Inflammatory macrophage treated with lipopolysaccharide for 4 hours (primary cell): ENCODE measurements at regions not wholly inside any gene's neighbourhood (a gene's known extent, or its start where the extent isn't known, plus 50 kb on each side); places are given as distances from the start of the nearest gene placed in this dataset.
A peak's percentile ranks its signal among the peaks of the same experiment; 100 is the strongest.

Source experiments
- DNase-seq: peaks from one replicate; pipeline ENCODE4 v3.0.0-alpha.2; 2020

DNA sequence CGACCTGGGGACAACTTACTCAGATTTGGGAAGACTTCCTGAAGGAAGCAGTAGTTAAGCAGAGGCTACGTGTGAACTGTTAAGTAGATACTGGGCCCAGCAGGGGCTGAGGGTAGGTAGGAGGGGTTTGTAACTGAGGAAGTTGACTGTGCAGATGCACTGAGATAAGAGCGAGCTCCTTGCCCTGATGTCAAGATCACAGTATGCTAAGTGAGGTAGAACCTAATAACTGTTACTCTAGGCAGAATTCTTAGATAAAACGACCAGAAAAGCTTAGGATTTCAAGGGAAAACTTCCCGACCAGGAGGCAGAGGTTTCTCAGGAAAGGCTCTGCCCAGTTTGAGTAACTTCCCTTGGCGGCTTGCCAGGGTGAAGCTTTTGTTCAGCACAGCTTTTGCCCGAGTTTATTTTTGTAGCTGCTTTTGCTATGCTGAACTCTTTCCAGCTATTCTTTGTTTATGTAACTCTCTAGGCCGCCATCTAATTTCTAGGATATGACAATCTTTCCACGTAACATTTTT lies 632.1 kb downstream of the DIAPH3 start:
- peak; percentile 13 for DNase-seq

GRCh38 chr13:59532405-59532804 lies 631.3 kb downstream of the DIAPH3 start:
- DNase-seq: no peak

- no peak for DNase-seq
Observed at GRCh38 chr13:59533561-59534555, 629.9 kb downstream of the DIAPH3 start.

DNA sequence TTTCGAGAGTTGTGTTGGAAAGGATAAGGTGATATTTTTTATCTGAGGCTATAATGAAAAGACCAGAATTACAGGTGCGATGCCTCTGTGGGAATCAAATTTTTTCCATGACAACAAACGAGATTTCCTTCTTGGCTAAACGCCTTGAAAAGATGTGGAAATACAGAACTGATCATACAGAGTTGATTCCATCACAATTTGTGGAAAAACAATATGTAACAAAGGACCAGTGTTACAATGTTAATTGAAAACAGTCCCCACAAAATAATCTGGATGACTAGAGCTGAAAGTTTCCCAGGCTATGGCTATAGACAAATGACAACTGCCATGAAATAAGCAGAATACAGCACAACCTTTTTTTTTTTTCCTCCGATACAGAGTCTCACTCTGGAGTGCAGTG lies 628.9 kb downstream of the DIAPH3 start:
- no peak for DNase-seq

DNA sequence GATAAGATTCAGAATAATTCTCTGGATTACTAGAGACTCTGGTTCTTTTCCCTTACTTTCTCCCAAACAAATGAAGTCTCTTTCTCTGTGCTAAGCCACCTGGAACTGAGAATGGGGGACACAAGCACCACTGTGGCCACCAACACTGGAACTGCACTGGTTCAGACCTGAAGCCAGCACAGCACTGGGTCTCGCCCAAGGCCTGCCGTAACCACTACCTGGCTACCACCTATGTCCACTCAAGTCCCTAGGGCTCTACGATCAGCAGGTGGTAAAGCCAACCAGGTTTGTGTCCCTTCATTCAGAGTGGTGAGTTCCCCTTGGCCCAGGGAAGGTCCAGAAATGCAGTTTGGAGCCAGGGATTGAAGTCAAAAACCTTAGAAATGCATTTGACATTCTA lies 626.2 kb downstream of the DIAPH3 start:
- DNase-seq: no peak

DNA sequence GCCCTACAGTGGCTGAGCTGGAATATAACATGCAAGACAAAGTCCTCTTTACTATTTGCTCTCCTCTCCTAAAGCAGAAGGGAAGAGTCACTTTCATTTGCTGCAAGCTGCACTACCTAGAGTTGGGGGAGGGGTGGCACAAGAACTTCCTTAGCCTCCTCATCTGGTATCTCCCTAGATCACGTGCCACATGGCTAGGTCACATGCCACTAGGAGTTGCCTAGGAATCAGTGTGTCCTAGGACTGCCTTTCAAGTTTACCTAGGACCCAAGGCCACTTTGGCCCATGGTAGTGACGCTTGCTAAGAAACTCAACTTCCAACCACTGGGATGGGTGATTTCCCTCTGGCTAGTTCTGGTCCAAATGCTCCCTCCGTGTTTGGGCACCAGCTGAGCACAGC lies 625.2 kb downstream of the DIAPH3 start:
- no peak for DNase-seq

- no peak for DNase-seq
Observed at GRCh38 chr13:59542303-59542702, 621.4 kb downstream of the DIAPH3 start.

GRCh38 chr13:59543418-59543817 lies 620.3 kb downstream of the DIAPH3 start:
- DNase-seq: no peak

- no peak for DNase-seq
Observed at GRCh38 chr13:59545007-59545406, 618.7 kb downstream of the DIAPH3 start.

- DNase-seq: no peak
Observed at GRCh38 chr13:59546178-59546577, 617.5 kb downstream of the DIAPH3 start.

- DNase-seq: no peak
Observed at GRCh38 chr13:59547950-59548349, 615.8 kb downstream of the DIAPH3 start.

- no peak for DNase-seq
Observed at GRCh38 chr13:59562924-59563323, 600.8 kb downstream of the DIAPH3 start.

GRCh38 chr13:59566561-59566960 lies 597.2 kb downstream of the DIAPH3 start:
- DNase-seq: no peak

DNA sequence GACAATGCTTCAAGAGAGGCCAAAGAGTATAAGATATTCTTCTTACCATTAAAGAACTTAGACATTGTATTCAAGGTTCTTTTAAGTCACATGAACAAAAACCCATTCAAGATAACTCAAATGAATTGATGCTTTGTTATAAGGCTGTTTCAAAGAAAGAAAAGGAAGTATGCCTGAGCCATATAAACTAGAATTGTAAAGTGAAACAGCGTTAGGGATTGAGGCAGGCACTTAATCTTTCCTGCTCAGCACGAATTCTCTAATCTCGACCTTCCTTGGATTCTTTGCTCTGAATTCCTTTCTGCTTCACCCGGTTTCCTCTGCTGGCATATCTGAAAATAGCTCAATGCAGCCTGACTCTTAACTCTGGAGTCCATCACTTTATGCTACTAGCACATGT lies 595.4 kb downstream of the DIAPH3 start:
- no peak for DNase-seq

- no peak for DNase-seq
Observed at GRCh38 chr13:59570204-59570603, 593.5 kb downstream of the DIAPH3 start.

GRCh38 chr13:59584101-59584500 lies 579.6 kb downstream of the DIAPH3 start:
- DNase-seq: no peak

GRCh38 chr13:59584761-59585670 lies 578.7 kb downstream of the DIAPH3 start:
- DNase-seq: no peak

DNA sequence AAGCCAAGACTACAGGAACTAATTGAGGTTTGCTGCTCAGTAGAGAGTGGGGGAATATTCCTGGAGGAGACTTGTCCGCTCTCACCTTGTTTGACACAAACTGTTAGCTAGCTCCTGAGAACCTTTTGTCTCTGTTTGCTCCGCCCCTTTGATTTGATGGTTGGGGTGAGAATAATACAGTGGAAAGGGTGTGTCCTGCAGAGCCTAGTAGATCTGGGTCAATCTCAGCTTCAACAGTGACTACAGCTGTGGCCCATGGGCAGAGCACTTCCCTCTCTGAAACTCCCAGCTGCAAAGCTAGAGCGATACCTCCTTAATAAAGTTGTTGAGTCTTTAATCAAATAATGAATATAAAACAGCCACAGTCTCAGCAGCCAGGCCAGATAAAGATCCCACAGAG lies 576.7 kb downstream of the DIAPH3 start:
- no peak for DNase-seq

GRCh38 chr13:59587971-59588716 lies 575.6 kb downstream of the DIAPH3 start:
- DNase-seq: no peak

- no peak for DNase-seq
Observed at GRCh38 chr13:59588717-59589067, 575.0 kb downstream of the DIAPH3 start.

DNA sequence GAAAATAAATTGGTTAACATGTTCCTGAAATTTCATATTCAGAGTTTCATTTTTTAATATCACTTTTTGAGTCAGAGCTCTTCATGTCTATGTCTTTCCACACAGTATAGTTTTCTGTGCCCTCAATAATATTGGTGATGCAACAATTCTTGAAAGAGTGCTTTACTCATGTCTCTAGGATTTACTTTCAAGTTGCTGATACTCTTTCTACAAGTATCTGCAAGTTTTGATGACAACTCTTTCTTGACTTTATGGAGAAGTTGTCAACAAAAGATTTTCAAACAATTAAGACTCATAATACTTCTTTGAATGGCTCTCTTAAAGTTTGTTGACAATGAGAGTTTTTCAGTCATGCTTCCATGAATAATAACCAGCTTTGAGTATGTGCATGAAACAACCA lies 561.7 kb downstream of the DIAPH3 start:
- DNase-seq: no peak

DNA sequence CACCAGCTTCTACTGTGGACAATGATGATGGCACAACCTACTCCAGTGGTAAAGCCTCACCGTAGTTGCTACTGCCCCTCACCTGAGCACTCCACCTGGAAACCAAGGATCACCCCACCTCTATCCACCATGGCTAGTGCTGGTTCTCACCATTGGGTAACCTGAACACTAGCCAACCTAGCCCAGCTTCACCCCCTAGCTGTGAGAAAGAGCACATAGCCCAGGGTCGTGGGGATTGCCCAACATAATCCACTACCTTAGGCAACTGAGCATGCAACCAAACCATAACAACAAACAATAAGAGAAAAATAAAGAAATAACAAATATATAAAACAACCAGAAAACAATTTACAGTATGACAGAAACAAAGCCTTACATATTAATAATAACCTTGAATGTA lies 560.1 kb downstream of the DIAPH3 start:
- no peak for DNase-seq

DNA sequence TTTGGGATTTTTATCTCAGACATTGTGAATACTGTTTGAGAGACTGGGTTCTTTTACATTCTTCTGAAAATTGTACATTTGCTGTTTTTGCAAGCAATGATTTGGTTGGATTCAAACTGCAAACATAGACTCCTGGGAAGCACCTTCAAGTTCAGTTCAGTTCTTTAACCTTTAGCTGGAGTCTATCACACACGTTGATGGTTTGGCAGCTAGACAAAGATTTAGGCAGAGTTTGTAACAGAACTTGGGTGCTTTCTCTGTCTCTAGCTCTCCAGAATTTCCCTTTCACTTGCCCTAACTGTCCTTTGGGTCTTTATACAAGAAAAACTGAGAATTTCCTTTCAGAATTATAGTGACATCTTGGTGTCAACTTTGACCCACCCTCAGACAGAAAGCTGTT lies 556.6 kb downstream of the DIAPH3 start:
- DNase-seq: no peak
